ENCODE measurements at regions not wholly inside any gene's neighbourhood (a gene's known extent, or its start where the extent isn't known, plus 50 kb on each side); places are given as distances from the start of the nearest gene placed in this dataset.

- intact Hi-C loops (cut with micrococcal nuclease), result no loop called here
Observed at GRCh38 chr4:127284236-127284635, 348.5 kb upstream of the INTU start.

DNA sequence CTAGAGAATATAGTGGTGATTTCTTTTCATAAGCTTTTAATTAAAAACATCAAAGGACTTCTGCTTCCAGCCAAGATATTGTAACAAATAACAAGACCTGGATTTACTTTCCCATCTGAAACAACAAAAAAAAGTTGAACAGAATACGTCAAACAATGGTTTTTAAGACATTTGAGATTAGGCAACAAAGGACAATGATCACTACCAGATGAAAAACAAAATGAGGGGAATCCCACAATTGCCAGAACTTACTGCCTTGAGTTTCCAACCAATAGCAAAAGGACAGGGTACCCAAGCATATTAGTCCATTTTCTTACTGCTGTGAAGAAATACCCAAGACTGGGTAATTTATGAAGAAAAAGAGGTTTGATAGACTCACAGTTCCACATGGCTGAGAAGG is 341.4 kb upstream of the INTU start:
- Histone ChIP-seq H3K4me1 (ENCODE audit: control insufficient read depth in 2 of 2, insufficient read depth in 2 of 2, low read length in 2 of 2) (no peaks in the 10 kb centered on the region), H3K27ac (ENCODE audit: low read length in 2 of 2) (no peak overlapping the region), H4K20me1 (ENCODE audit: control insufficient read depth, insufficient read depth, low read length, poor library complexity, severe bottlenecking) (no peaks in the 10 kb centered on the region), H3K36me3 (replicated peaks in 1 of 2; ENCODE audit: control extremely low read depth in 1 of 2, control insufficient read depth in 1 of 2, extremely low read depth in 1 of 2, insufficient read depth in 2 of 2, low read length in 1 of 2) (no peaks in the 10 kb centered on the region), H3K9ac (ENCODE audit: low read length) (no peak overlapping the region), H3K4me2 (replicated peaks; ENCODE audit: low read depth, low read length, poor library complexity, severe bottlenecking) (no peak overlapping the region), H3K4me3 (ENCODE audit: control extremely low read depth in 1 of 5, extremely low read depth in 1 of 5, insufficient read depth in 1 of 5, low read depth in 2 of 5, low read length in 4 of 5) (no peak overlapping the region), H3K79me2 (ENCODE audit: control insufficient read depth, insufficient read depth, low read length) (no peaks in the 10 kb centered on the region), H3K9me3 (ENCODE audit: control extremely low read depth in 1 of 3, control insufficient read depth in 2 of 3, insufficient read depth in 1 of 3, low read length in 2 of 3) (peaks cover 0 to 15% (median 9%) of the 10 kb centered on the region in 3 donors), H3K27me3 (replicated peaks in 1 of 4; ENCODE audit: control extremely low read depth in 1 of 4, control insufficient read depth in 3 of 4, insufficient read depth in 4 of 4, low read length in 3 of 4) (no peaks in the 10 kb centered on the region), H2AFZ (ENCODE audit: insufficient read depth, low read depth, low read length, poor library complexity, severe bottlenecking) (no peak overlapping the region)
- no peak for ATAC-seq (ENCODE audit: low read depth)
- WGBS (ENCODE audit: insufficient coverage), result no CpG with 5 or more reads among the region's 1 CpG
- intact Hi-C loops (cut with micrococcal nuclease), result no loop called here
- H3K27me3 Mint-ChIP-seq, result no peaks in the 10 kb centered on the region
- DNase-seq, result no peak
- ChIA-PET CTCF (no interaction called here), POLR2A (no interaction called here)
- H3K27ac Mint-ChIP-seq, result no peak overlapping the region
- TF ChIP-seq, protein P1, sequence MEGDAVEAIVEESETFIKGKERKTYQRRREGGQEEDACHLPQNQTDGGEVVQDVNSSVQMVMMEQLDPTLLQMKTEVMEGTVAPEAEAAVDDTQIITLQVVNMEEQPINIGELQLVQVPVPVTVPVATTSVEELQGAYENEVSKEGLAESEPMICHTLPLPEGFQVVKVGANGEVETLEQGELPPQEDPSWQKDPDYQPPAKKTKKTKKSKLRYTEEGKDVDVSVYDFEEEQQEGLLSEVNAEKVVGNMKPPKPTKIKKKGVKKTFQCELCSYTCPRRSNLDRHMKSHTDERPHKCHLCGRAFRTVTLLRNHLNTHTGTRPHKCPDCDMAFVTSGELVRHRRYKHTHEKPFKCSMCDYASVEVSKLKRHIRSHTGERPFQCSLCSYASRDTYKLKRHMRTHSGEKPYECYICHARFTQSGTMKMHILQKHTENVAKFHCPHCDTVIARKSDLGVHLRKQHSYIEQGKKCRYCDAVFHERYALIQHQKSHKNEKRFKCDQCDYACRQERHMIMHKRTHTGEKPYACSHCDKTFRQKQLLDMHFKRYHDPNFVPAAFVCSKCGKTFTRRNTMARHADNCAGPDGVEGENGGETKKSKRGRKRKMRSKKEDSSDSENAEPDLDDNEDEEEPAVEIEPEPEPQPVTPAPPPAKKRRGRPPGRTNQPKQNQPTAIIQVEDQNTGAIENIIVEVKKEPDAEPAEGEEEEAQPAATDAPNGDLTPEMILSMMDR (IDR thresholded peaks at IDR 0.05), result no peak
- TF ChIP-seq EZH2 (IDR thresholded peaks at IDR 0.05; ENCODE audit: borderline replicate concordance, insufficient read depth, low read depth, low read length, poor library complexity, severe bottlenecking), result no peak
- H3K4me1 Mint-ChIP-seq, result no peaks in the 10 kb centered on the region
- peaks cover 8% of the 10 kb centered on the region for H3K9me3 Mint-ChIP-seq (ENCODE audit: insufficient read depth)
- no peak overlapping the region for H3K4me3 Mint-ChIP-seq

More at GRCh38 chr4:127284236-127284635, 348.5 kb upstream of the INTU start:
- Histone ChIP-seq H3K9me3 (ENCODE audit: control extremely low read depth in 1 of 3, control insufficient read depth in 2 of 3, insufficient read depth in 1 of 3, low read length in 2 of 3) (no peaks in the 10 kb centered on the region), H3K27ac (ENCODE audit: low read length in 2 of 2) (no peak overlapping the region), H3K4me3 (ENCODE audit: control extremely low read depth in 1 of 5, extremely low read depth in 1 of 5, insufficient read depth in 1 of 5, low read depth in 2 of 5, low read length in 4 of 5) (no peak overlapping the region), H3K9ac (ENCODE audit: low read length) (no peak overlapping the region), H3K4me1 (ENCODE audit: control insufficient read depth in 2 of 2, insufficient read depth in 2 of 2, low read length in 2 of 2) (no peaks in the 10 kb centered on the region), H3K79me2 (ENCODE audit: control insufficient read depth, insufficient read depth, low read length) (no peaks in the 10 kb centered on the region), H4K20me1 (ENCODE audit: control insufficient read depth, insufficient read depth, low read length, poor library complexity, severe bottlenecking) (no peaks in the 10 kb centered on the region), H3K27me3 (replicated peaks in 1 of 4; ENCODE audit: control extremely low read depth in 1 of 4, control insufficient read depth in 3 of 4, insufficient read depth in 4 of 4, low read length in 3 of 4) (no peaks in the 10 kb centered on the region), H3K36me3 (replicated peaks in 1 of 2; ENCODE audit: control extremely low read depth in 1 of 2, control insufficient read depth in 1 of 2, extremely low read depth in 1 of 2, insufficient read depth in 2 of 2, low read length in 1 of 2) (no peaks in the 10 kb centered on the region), H2AFZ (ENCODE audit: insufficient read depth, low read depth, low read length, poor library complexity, severe bottlenecking) (no peak overlapping the region), H3K4me2 (replicated peaks; ENCODE audit: low read depth, low read length, poor library complexity, severe bottlenecking) (no peak overlapping the region)
- DNase-seq, result no peak
- POLR2A ChIA-PET, result no interaction called here
- no peak for ATAC-seq (ENCODE audit: low read depth)
- Mint-ChIP-seq H3K4me3 (no peak overlapping the region), H3K9me3 (ENCODE audit: insufficient read depth) (no peaks in the 10 kb centered on the region), H3K4me1 (no peaks in the 10 kb centered on the region), H3K27me3 (no peaks in the 10 kb centered on the region), H3K27ac (no peak overlapping the region)
- CTCF ChIA-PET, result no interaction called here
- no peak for TF ChIP-seq EZH2 (IDR thresholded peaks at IDR 0.05; ENCODE audit: borderline replicate concordance, insufficient read depth, low read depth, low read length, poor library complexity, severe bottlenecking)
- TF ChIP-seq, protein P1 (IDR thresholded peaks at IDR 0.05), result no peak

Data from B cell (primary cell).